ENCODE measurements at regions not wholly inside any gene's neighbourhood (a gene's known extent, or its start where the extent isn't known, plus 50 kb on each side); places are given as distances from the start of the nearest gene placed in this dataset.
A peak's percentile ranks its signal among the peaks of the same experiment; 100 is the strongest.

DNA sequence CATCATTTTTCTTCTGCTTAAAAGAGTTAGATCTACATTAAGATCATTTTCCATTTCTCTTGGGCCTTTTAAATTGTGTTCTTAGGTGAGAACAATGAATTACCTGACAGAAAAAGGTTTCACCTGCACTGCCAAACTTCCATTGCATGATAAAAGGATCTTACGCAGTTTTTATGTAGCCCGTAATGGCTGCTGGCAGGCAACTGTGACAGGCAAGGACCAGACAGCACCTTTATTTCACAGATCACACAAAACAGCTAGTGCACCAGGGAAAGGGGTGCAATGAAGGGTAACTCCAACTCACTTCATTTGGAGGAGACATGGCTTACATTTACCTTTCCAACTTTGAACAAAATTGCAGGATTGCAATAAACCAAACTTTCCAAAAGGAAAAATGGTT lies 159.8 kb downstream of the SLITRK1 start:
- CTCF ChIA-PET, result no interaction called here
- intact Hi-C loops (cut with micrococcal nuclease), result no loop called here
- no peak for DNase-seq (ENCODE audit: unreplicated experiment)
- Mint-ChIP-seq H3K36me3 (ENCODE audit: insufficient read depth, unreplicated experiment) (no peaks in the 10 kb centered on the region), H3K4me3 (ENCODE audit: unreplicated experiment) (no peak overlapping the region), H3K27me3 (ENCODE audit: insufficient read depth, unreplicated experiment) (no peaks in the 10 kb centered on the region), H3K9me3 (ENCODE audit: unreplicated experiment) (no peaks in the 10 kb centered on the region), H3K4me1 (ENCODE audit: insufficient read depth, unreplicated experiment) (no peaks in the 10 kb centered on the region), H3K27ac (ENCODE audit: low read depth, unreplicated experiment) (no peak overlapping the region)
- POLR2A ChIA-PET, result no interaction called here
- TF ChIP-seq CTCF (IDR thresholded peaks at IDR 0.05; ENCODE audit: unreplicated experiment), result no peak
- no TSS peak for BruUV-seq (replicated peaks)

DNA sequence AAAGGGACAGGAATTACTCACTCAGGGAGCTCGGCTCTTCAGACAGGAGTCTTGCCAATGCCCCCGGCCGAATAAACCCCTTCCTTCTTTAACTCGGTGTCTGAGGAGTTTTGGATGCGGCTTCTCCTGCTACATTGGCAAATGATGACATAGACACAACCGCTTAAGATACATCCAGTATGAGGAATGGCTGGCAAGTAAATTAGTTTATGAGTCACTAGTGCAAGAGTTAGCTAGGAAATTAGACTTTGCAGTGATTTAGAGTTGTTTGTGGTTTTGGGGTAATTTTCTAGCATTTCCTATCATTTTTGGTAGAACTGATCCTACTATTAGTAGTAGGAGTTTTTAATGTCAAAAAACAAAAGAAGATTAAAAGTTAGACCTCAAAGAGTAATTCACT lies 166.2 kb downstream of the SLITRK1 start:
- Mint-ChIP-seq H3K4me1 (ENCODE audit: insufficient read depth, unreplicated experiment) (no peaks in the 10 kb centered on the region), H3K9me3 (ENCODE audit: unreplicated experiment) (no peaks in the 10 kb centered on the region), H3K36me3 (ENCODE audit: insufficient read depth, unreplicated experiment) (no peaks in the 10 kb centered on the region), H3K27ac (ENCODE audit: low read depth, unreplicated experiment) (no peak overlapping the region), H3K27me3 (ENCODE audit: insufficient read depth, unreplicated experiment) (no peaks in the 10 kb centered on the region), H3K4me3 (ENCODE audit: unreplicated experiment) (no peak overlapping the region)
- intact Hi-C loops (cut with micrococcal nuclease), result no loop called here
- ChIA-PET POLR2A (no interaction called here), CTCF (no interaction called here)
- TF ChIP-seq CTCF (IDR thresholded peaks at IDR 0.05; ENCODE audit: unreplicated experiment), result no peak
- DNase-seq (ENCODE audit: unreplicated experiment), result no peak
- BruUV-seq (replicated peaks), result no TSS peak

- H3K27ac Mint-ChIP-seq (ENCODE audit: low read depth, unreplicated experiment), result no peak overlapping the region
- H3K4me3 Mint-ChIP-seq (ENCODE audit: unreplicated experiment), result no peak overlapping the region
- intact Hi-C loops (cut with micrococcal nuclease), result no loop called here
- H3K27me3 Mint-ChIP-seq (ENCODE audit: insufficient read depth, unreplicated experiment), result no peaks in the 10 kb centered on the region
- DNase-seq (ENCODE audit: unreplicated experiment), result no peak
- H3K36me3 Mint-ChIP-seq (ENCODE audit: insufficient read depth, unreplicated experiment), result no peaks in the 10 kb centered on the region
- no TSS peak for BruUV-seq (replicated peaks)
- H3K9me3 Mint-ChIP-seq (ENCODE audit: unreplicated experiment), result no peaks in the 10 kb centered on the region
- no peak for TF ChIP-seq CTCF (IDR thresholded peaks at IDR 0.05; ENCODE audit: unreplicated experiment)
- POLR2A ChIA-PET, result no interaction called here
- H3K4me1 Mint-ChIP-seq (ENCODE audit: insufficient read depth, unreplicated experiment), result peaks cover 9% of the 10 kb centered on the region
- CTCF ChIA-PET, result no interaction called here
These were observed 168.0 kb downstream of the SLITRK1 start for GRCh38 chr13:83714236-83714635.

GRCh38 chr13:83710133-83710515 lies 172.2 kb downstream of the SLITRK1 start:
- Mint-ChIP-seq H3K36me3 (ENCODE audit: insufficient read depth, unreplicated experiment) (no peaks in the 10 kb centered on the region), H3K27me3 (ENCODE audit: insufficient read depth, unreplicated experiment) (no peaks in the 10 kb centered on the region), H3K4me1 (ENCODE audit: insufficient read depth, unreplicated experiment) (peaks cover 9% of the 10 kb centered on the region), H3K9me3 (ENCODE audit: unreplicated experiment) (no peaks in the 10 kb centered on the region), H3K27ac (ENCODE audit: low read depth, unreplicated experiment) (peak overlapping the region; percentile 59), H3K4me3 (ENCODE audit: unreplicated experiment) (no peak overlapping the region)
- no TSS peak for BruUV-seq (replicated peaks)
- POLR2A ChIA-PET, result interaction anchor here (0.6 kb wide), 1 partner anchor 12 kb away, joined by 3 read pairs; no protein-coding TSS in a partner anchor
- intact Hi-C loops (cut with micrococcal nuclease), result no loop called here
- CTCF ChIA-PET, result interaction anchor here (0.5 kb wide), 1 partner anchor 532 kb away, joined by 3 read pairs; no protein-coding TSS in a partner anchor
- peak; percentile 21 for DNase-seq (ENCODE audit: unreplicated experiment)
- no peak for TF ChIP-seq CTCF (IDR thresholded peaks at IDR 0.05; ENCODE audit: unreplicated experiment)
